ENCODE measurements at regions not wholly inside any gene's neighbourhood (a gene's known extent, or its start where the extent isn't known, plus 50 kb on each side); places are given as distances from the start of the nearest gene placed in this dataset.
A peak's percentile ranks its signal among the peaks of the same experiment; 100 is the strongest.

GRCh38 chr7:27364344-27364758, 121.7 kb downstream of the EVX1 start:
- DNase-seq, result no peak

- DNase-seq, result peak; percentile 90
Observed at GRCh38 chr7:27367179-27367932, 124.8 kb downstream of the EVX1 start.

DNA sequence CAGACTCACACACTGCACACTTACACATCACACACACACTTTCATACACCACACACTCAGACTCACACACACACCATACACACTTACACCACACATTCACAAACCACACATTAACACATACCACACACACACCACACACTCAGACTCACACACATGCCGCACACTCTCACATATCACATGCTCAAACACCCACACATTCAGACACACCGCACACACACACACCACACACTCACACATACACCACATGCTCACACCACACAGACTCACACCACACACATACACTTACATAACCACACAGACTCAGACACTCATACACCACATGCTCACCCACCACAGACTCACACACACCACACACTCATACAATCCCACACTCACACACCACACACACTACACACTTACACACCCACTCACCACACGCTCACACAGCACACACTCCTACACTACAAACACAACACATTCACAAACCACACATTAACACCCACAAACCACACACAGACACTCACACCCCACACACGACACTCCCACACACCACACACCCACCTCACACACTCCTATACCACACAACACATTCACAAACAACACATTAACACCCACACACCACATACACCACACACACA, 125.4 kb downstream of the EVX1 start:
- no peak for DNase-seq

GRCh38 chr7:27374958-27375841, 132.6 kb downstream of the EVX1 start:
- no peak for DNase-seq

- no peak for DNase-seq
Observed at GRCh38 chr7:27375958-27376357, 133.4 kb downstream of the EVX1 start.

DNA sequence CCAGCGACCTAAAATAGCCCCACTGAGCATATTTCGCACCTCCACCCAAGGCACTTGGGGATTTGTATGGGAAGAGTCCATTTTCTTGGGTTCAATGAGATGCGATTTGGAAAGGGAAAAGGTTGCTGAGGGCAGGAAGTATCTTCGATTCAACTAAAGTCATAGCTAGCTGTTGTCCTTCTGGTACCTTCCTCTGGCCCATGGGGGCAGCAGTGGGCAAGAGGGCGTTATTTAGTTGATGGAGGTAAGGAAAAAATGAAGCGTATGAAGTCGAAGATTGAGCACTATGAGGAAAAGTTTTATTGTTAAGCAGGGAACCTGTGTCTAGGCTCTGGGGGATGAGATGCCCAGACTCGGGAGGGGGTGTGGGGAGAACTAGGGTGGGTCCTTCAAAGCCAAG, 135.4 kb downstream of the EVX1 start:
- peak; percentile 21 for DNase-seq

DNA sequence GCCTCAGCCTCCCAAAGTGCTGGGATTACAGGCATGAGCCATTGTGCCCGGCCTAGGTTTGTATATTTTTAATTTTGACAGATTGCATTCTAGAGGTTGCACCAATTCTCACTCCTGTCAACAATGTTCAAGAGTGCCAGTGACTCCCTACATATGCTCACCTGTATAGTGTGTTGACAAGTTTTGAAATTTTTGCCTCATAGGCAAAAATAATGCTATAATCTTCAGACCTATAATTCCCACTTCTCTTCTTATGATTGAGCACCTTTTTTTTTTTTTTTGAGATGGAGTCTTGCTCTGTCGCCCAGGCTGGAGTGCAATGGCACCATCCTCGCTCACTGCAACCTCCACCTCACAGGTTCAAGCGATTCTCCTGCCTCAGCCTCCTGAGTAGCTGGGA, 139.7 kb downstream of the EVX1 start:
- DNase-seq, result no peak

- DNase-seq, result no peak
Observed at GRCh38 chr7:27386581-27386980, 144.0 kb downstream of the EVX1 start.

GRCh38 chr7:27387864-27388263, 145.3 kb downstream of the EVX1 start:
- no peak for DNase-seq

DNA sequence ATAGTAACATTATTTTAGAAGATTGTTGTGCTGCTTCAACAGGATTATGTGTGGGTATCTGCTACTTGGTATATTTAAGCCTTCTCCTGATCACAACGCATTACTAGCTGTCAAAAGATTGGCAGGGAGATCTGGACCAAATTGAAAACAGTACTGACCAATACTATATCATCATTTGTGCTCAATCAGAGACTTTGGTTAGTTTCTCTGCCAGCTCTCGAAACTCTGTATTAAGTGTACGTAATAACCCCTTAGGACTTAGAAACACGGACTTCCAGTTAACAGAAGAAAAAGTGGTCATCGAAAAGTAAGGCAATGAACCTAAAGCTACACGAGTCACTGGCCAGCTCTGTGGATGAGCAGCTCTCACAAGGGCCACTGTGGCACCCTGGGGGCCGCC, 146.0 kb downstream of the EVX1 start:
- no peak for DNase-seq

DNA sequence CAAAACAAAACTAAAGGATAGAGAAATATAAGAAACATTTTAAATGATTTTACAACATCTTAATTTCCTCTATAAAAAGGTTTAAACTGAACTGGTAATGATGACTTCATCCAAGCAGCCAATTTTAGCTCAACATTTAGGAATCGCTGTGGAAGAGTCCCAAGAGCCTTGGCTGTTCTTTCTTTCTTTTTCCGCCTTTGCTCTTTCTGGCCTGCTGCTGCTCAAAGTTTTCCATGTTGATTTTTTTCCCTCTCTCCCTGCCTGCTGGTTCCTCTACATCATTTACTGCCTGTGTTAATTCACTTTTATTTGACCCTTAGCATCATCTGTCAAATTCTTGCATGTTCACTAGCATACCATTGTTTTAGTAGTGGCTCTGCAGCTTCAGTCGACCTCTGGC, 146.9 kb downstream of the EVX1 start:
- DNase-seq, result no peak

DNA sequence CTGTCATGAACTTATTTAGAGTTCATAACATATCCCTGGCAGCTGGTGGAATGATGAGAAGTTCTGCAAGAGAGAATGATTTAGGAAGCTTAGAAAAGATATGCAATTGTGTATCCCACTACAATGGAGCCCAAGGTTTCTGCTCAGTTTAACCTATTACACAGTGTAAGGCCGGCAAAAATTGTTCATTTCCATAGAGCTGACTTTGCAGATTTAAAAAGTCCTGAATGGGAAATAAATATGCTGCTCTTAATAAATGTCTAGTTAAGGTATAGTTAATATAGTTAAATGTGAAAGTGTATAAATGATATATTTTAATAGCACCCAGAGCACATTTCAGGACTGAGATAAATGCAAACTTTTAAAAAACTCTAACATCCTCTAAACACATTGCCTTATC, 149.9 kb downstream of the EVX1 start:
- no peak for DNase-seq

GRCh38 chr7:27394871-27395270, 152.3 kb downstream of the EVX1 start:
- DNase-seq, result no peak

DNA sequence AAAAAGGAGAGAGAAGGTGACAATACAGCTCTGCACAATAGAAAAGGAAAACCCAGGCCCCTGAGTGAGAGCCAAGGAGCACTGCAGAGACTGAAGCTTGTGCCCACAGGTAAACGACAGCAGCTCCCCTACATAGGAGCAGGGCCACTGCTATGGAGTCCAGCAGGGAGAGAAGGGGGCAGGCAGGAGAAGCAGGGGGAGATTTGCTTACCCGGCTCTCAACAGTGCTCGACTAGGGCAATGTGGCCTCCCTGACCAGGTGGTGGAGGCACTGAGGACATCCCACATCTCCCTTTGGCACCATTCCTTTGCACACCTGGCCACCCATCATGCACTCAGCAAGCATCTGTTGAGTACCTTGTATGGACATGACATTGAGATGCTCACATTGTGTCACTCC, 153.0 kb downstream of the EVX1 start:
- no peak for DNase-seq

DNA sequence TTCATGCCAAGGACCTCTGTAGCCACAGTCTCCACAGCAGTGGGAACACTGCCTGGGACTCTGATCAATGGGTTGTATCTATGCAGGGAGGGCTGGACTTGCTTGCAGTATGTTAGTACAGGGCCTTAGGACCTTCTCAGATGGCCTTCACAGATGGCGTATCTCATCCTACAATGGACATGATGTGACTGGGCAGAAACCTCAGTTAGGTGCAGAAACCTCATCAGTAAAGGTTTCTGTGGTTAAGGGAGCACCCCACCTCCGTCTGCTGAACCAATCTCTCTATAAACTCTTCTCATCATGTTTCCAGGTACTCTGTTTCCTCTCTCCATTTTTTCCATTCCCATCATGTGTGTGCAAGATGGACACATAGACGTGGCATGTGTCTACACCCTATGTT, 154.9 kb downstream of the EVX1 start:
- no peak for DNase-seq

- no peak for DNase-seq
Observed at GRCh38 chr7:27398851-27399250, 156.2 kb downstream of the EVX1 start.

GRCh38 chr7:27399791-27400567, 157.4 kb downstream of the EVX1 start:
- DNase-seq, result no peak

DNA sequence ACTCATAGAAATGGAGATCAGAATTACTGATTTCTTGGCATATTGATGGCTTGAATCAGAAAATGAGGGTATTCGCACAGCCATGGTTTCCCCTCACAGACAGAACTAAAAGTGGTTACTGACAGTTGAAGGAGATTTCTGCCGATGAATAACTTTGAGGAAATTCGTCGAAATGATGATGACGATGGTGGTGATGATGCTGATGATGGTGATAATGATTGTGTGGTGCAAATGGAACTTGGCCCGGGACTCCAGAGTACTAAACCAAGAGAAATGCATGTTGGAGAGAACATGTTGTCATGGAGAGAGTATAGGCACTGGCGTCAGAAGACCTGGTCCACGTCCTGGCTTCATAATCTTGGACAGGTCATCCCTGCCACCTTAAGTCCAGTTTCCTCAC, 163.2 kb downstream of the EVX1 start:
- DNase-seq, result no peak

DNA sequence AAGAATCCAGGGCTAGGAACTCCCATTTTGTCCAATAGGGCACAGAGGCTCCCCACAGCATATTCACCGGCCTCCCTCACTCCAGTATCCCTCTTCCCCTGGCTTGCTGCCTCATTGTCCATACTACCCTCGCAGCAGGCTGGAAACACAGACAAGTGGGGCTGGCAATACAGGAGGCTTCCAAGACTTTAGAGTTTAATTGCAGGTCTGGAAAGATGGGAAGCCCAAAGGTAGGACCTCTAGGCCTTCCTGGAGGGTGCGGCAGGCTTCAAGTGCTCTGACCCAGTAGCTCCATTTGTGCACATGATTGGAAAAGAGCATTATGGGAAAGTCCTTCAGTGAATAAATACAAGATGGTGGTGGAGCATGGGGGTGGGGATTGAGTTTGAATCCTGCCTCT, 166.7 kb downstream of the EVX1 start:
- no peak for DNase-seq

GRCh38 chr7:27409776-27410175, 167.2 kb downstream of the EVX1 start:
- no peak for DNase-seq

DNA sequence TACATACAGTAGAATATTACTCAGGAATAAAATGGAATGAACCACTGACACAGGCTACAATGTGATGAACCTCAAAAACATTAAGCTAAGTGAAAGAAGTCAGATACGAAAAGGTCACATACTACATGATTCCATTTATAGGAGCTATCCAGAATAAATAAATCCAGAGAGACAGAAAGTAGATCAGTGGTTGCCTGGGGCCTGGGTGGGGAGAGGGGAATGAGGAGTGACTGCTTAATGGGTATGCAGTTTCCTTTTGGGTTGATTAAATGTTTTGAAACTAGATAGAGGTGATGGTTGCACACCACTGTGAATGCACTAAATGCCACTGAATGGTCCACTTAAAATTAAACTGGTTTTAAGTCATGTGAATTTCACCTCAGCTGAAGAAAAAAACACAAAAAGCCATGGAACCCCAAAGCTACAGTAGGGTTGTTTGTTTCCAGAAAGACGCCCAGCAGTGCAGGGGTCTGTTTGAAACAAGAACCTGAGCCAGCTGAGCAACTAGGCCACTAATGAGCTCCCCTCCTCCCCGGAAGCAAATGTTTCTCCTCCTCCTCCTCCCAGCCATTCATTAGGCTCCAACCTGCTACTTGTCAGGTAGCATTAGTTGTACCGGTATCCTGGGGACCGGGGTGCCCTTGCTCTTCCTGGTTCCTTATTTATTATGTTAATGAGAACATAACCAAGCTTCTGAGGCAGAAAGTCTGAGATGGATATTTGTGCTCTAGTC, 168.4 kb downstream of the EVX1 start:
- DNase-seq, result no peak

DNA sequence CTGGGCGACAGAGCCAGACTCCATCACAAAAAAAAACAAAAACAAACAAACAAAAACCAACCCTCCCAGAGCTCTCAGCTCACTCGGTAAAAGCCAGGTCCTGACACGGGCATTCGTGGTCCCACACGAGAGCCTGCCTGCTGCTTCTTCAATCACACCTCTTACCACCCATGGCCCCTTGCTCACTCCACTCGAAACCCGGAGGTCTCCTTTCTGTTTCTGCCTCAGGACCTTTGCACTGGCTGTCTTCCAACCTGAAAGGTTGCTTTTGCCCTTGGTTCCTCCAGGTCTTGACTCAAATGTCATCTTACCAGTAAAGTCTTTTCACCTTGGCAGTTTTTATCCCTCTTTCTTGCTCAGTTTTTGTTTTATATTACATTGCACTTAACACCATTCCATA, 169.6 kb downstream of the EVX1 start:
- DNase-seq, result no peak
